ENCODE measurements at regions not wholly inside any gene's neighbourhood (a gene's known extent, or its start where the extent isn't known, plus 50 kb on each side); places are given as distances from the start of the nearest gene placed in this dataset.

DNA sequence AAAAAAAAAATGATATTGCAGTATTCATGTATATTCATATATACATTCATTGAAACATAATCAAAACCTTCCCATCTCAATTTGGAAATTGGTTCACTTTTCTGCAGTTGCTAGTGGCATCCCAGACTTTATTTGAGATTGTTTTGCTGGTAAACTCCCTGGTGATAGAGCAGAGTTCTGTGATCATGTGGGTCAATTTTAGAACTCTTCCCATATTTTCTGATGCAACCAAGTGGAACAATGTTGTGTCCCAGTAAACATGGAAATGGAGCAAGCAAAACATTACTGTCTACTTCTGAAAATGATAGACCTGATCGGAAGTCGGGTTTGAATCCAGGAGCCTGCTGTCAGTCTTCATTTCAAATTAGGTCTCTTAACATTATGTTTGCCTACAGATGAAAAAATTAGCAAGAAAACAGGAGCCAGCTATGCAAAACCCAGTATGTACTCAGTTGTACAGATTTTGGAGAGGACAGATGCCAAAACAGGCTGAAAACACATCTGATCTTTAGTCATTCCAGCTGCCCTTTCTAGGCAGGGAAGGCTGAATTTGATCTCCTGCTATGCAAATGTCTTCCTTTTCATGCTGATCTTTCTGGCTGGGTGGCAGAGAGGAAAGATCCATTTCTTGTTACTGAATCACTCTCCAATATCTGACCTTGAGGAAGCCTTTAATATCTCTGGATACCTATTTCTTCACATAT, 786.6 kb upstream of the SOX9 start:
- Mint-ChIP-seq H3K36me3 (no peaks in the 10 kb centered on the region), H3K4me1 (no peaks in the 10 kb centered on the region), H3K27ac (no peak overlapping the region), H3K4me3 (no peak overlapping the region), H3K27me3 (no peaks in the 10 kb centered on the region), H3K9me3 (no peaks in the 10 kb centered on the region)
- DNase-seq (no peak), ATAC-seq (ENCODE audit: low read depth) (no peak)
- POLR2A ChIA-PET = no interaction called here

DNA sequence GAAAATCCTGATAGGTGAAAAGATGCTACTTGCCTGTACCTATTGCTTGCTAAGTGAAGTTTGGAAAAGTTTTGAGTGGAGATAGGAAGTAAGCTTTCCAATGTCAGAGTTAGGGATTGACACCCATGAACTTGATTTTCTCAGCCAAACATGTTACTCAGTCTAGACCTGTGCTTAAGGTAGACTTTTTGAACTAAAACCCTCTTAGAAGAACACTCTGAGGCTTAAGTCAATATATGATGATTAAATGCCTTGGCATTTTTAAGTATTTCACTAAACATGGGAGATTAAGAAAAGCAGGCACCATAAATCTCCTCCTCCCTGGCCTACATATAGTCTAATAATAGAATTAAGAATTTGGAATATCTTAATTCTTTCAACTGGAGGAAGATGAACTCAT, 785.6 kb upstream of the SOX9 start:
- no peak for DNase-seq
- Mint-ChIP-seq H3K36me3 (no peaks in the 10 kb centered on the region), H3K27me3 (no peaks in the 10 kb centered on the region), H3K27ac (no peak overlapping the region), H3K4me3 (no peak overlapping the region), H3K4me1 (no peaks in the 10 kb centered on the region), H3K9me3 (no peaks in the 10 kb centered on the region)
- POLR2A ChIA-PET = no interaction called here
- ATAC-seq (ENCODE audit: low read depth) = no peak

- Mint-ChIP-seq H3K4me1 (no peaks in the 10 kb centered on the region), H3K9me3 (peaks cover 6% of the 10 kb centered on the region), H3K4me3 (no peak overlapping the region), H3K27me3 (no peaks in the 10 kb centered on the region), H3K27ac (no peak overlapping the region), H3K36me3 (no peaks in the 10 kb centered on the region)
- POLR2A ChIA-PET = no interaction called here
- no peak for DNase-seq
- no peak for ATAC-seq (ENCODE audit: low read depth)
Measured at GRCh38 chr17:71337938-71338337, 782.9 kb upstream of the SOX9 start.

DNA sequence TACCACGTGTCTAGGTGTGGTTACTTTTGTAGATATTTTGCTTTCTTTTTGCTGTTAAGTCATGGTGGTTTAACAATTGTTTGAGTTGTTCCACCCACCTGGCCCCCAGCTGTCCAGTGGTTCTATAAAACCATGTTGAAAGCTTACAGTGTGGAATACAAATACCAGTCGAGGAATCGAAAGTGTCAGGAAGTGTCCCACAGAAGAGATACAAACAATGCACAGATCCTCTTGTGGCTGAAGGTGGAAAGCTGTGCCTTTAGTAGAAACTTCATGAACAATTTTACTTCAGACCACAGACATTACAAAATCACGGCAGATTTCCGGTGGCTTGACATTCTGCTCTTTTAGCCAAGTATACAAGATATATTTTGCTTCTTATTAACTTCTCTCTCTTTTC, 782.4 kb upstream of the SOX9 start:
- no peak for ATAC-seq (ENCODE audit: low read depth)
- Mint-ChIP-seq H3K27me3 (no peaks in the 10 kb centered on the region), H3K9me3 (peaks cover 6% of the 10 kb centered on the region), H3K4me1 (no peaks in the 10 kb centered on the region), H3K4me3 (no peak overlapping the region), H3K36me3 (no peaks in the 10 kb centered on the region), H3K27ac (no peak overlapping the region)
- POLR2A ChIA-PET = no interaction called here
- DNase-seq = no peak

DNA sequence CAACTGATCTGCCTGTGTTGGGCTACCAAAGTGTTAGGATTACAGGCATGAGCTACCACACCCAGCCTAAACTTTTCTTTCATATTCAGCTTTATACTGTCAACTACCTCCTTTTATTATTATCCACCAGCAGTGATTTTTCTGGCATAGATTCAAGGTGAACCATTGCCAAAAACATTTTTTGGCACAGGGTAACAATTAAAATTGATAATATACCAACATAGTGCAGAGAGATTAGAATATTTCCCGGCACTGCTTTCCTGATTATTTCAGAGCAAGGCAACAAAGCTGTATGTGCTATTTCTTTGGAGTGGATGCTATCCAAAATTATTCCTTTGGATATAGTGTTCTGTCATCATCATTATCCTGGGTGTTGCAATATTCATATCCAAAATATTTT, 781.6 kb upstream of the SOX9 start:
- no peak overlapping the region for H3K27ac Mint-ChIP-seq
- no peaks in the 10 kb centered on the region for H3K36me3 Mint-ChIP-seq
- POLR2A ChIA-PET = no interaction called here
- no peak for DNase-seq
- H3K9me3 Mint-ChIP-seq = peaks cover 6% of the 10 kb centered on the region
- H3K4me1 Mint-ChIP-seq = no peaks in the 10 kb centered on the region
- no peak for ATAC-seq (ENCODE audit: low read depth)
- no peak overlapping the region for H3K4me3 Mint-ChIP-seq
- H3K27me3 Mint-ChIP-seq = no peaks in the 10 kb centered on the region

DNA sequence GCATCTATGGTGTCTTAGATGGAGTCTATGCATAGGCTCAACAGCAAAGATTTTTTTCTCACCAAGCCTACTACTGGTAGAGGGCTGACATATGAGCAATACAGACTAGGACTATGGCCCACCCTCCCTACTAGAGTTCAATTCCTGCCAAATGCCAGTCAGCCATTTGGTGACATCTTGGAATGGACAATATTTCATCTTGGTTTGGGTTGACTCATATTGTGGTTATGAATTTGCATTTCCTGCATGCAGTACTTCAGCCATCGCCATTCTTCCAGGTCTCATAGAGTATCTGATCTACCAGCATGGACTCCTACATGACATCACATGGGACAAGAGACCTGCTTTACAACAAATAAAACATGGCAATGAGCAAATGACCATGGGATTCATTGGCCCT, 778.1 kb upstream of the SOX9 start:
- H3K4me1 Mint-ChIP-seq = no peaks in the 10 kb centered on the region

DNA sequence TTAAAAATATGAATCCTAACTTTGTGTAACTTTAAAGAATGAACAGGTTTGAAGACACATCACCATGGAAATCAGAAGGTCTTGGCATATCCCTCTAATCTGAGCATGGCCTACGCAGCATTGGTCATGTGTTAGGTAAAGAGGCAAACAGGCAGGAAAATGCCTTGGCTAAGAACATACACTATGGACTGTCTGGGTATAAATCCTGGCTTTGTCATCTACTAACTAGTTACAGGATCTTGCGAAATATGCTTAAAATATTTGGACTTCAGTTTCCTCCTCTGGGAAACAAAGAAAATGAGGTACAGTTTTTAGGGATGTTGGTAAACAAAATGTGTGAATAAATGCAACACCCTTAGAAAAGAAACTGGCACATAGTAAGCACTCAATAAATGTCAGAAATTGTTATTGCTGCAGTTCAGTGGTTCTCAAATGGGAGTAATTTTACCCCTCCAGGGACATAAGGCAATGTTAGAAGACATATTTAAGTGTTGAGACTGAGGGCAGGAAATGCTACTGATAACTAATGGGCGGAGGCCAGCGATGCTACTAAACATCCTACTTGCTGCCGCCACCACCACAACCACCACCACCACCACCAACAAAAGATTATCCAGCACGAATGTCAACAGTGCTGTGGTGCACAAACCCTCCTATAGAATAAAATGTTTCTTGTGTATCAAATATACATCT, 770.8 kb upstream of the SOX9 start:
- Mint-ChIP-seq H3K9me3 (peaks cover 4% of the 10 kb centered on the region), H3K4me1 (no peaks in the 10 kb centered on the region)

More for the DNA sequence above, 778.1 kb upstream of the SOX9 start:
- no peaks in the 10 kb centered on the region for H3K36me3 Mint-ChIP-seq
- POLR2A ChIA-PET = no interaction called here
- peaks cover 11% of the 10 kb centered on the region for H3K9me3 Mint-ChIP-seq
- H3K4me3 Mint-ChIP-seq = no peak overlapping the region
- ATAC-seq (ENCODE audit: low read depth) = no peak
- H3K27me3 Mint-ChIP-seq = no peaks in the 10 kb centered on the region
- no peak overlapping the region for H3K27ac Mint-ChIP-seq
- DNase-seq = no peak

DNA sequence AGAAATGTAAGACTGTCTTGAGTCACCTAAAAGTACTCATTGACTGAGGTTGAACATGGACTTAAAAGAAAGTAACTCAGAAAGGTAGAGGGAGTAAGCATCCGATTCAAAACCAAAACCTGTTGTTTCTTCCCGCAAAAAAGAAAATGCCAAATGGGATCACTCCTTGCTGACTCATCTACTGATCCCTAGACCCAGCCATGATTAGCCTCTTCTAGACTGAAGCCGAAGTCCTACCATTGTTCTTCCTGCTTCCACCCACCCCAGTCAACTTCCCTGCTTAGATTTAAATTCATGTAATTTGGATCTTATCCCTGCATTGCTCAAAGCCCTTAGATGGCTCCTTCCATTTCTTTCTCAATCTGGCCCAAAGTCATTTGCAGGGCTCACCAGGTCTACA, 760.5 kb upstream of the SOX9 start:
- Mint-ChIP-seq H3K27me3 (no peaks in the 10 kb centered on the region), H3K9me3 (peaks cover 12% of the 10 kb centered on the region), H3K4me3 (no peak overlapping the region), H3K4me1 (no peaks in the 10 kb centered on the region), H3K36me3 (no peaks in the 10 kb centered on the region), H3K27ac (no peak overlapping the region)
- ATAC-seq (ENCODE audit: low read depth) = no peak
- POLR2A ChIA-PET = no interaction called here
- no peak for DNase-seq

More for the DNA sequence above, 770.8 kb upstream of the SOX9 start:
- DNase-seq = no peak
- no peak overlapping the region for H3K4me3 Mint-ChIP-seq
- POLR2A ChIA-PET = no interaction called here
- no peaks in the 10 kb centered on the region for H3K27me3 Mint-ChIP-seq
- no peak overlapping the region for H3K27ac Mint-ChIP-seq
- no peaks in the 10 kb centered on the region for H3K36me3 Mint-ChIP-seq
- no peak for ATAC-seq (ENCODE audit: low read depth)

GRCh38 chr17:71361656-71362450, 759.0 kb upstream of the SOX9 start:
- no peak overlapping the region for H3K27ac Mint-ChIP-seq
- no peaks in the 10 kb centered on the region for H3K36me3 Mint-ChIP-seq
- H3K27me3 Mint-ChIP-seq = no peaks in the 10 kb centered on the region
- DNase-seq (no peak), ATAC-seq (ENCODE audit: low read depth) (no peak)
- H3K9me3 Mint-ChIP-seq = peaks cover 14% of the 10 kb centered on the region
- H3K4me1 Mint-ChIP-seq = no peaks in the 10 kb centered on the region
- H3K4me3 Mint-ChIP-seq = no peak overlapping the region
- POLR2A ChIA-PET = no interaction called here

DNA sequence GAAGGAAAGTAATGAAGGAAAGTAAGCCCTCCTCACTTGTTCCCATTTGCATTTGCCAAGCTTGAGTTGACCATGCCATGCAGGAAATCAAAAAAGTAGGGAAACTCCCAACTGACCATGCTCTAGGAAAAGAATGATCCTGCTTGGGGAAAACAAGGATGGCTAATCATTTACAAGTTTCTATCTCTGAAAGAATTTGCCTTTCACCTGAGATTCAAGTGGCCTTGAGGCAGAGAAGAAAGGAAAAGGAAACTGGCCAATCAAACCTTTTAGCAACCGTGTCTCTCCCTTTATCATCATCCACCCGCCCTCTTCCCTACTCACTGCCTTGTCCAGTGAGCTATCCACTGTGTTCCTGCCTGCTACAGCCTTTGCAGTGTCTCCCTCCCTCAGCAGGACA, 757.2 kb upstream of the SOX9 start:
- DNase-seq (no peak), ATAC-seq (ENCODE audit: low read depth) (no peak)
- Mint-ChIP-seq H3K4me3 (no peak overlapping the region), H3K9me3 (peaks cover 15% of the 10 kb centered on the region), H3K36me3 (no peaks in the 10 kb centered on the region), H3K4me1 (no peaks in the 10 kb centered on the region), H3K27ac (no peak overlapping the region), H3K27me3 (no peaks in the 10 kb centered on the region)
- POLR2A ChIA-PET = no interaction called here

DNA sequence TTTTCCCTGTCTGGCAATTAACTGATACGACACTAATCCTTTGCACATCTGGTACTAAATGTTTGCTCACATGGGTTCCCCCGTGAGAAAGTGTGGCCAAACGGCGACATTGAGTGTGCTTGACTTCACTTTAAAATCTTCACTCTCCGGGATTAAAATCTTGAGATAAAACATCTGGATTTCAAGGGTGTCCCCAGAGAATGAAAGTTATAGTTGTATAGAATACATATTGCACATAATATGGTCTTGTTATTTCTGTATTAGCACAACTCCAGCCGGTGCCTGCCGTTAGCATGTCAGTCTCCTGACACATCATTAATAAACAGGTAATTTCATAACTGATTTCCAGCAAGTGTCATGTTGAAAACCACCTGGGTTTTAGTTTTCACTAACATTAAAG, 749.0 kb upstream of the SOX9 start:
- Mint-ChIP-seq H3K4me3 (no peak overlapping the region), H3K36me3 (no peaks in the 10 kb centered on the region), H3K27me3 (no peaks in the 10 kb centered on the region), H3K9me3 (peaks cover 5% of the 10 kb centered on the region), H3K4me1 (no peaks in the 10 kb centered on the region), H3K27ac (no peak overlapping the region)
- DNase-seq (no peak), ATAC-seq (ENCODE audit: low read depth) (no peak)
- POLR2A ChIA-PET = no interaction called here

DNA sequence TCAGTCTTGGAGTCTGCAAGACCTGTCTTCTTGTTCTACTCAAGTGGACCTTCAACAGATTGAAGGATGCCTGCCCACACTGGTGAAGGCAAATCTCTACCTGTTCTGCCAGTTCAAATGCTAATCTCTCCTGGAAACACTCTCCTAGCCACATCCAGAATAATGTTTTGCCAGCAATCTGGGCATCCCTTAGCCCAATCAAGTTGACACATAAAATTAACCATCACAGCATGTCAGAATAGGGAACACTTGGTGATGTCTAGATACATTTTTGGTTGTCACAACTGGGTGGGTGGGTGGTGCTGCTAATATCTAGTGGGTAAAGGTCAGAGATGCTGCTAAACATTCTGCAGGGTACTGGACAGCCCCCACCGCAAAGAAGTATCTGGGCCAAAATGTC, 744.9 kb upstream of the SOX9 start:
- no peak overlapping the region for H3K27ac Mint-ChIP-seq

DNA sequence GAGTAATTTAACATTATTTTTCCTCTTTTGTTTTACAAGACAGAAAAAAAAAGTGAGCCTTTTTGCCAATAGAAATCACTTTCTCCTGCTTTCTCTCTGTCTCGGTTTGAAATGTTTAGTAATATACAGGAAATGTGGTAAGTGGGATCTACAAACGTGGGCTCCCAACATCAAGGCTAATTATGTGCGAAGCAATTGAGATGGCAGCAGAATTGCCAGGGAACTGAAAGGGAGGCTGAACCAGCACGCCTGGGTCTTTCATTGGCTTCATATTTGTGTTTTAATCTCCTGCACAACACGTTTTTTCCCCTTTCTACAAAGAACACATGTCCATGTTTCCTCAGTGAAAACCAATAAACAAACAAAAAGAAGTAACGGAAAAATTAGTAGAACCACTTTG, 743.9 kb upstream of the SOX9 start:
- Mint-ChIP-seq H3K36me3 (no peaks in the 10 kb centered on the region), H3K4me3 (no peak overlapping the region), H3K27ac (no peak overlapping the region), H3K9me3 (peaks cover 6% of the 10 kb centered on the region), H3K4me1 (no peaks in the 10 kb centered on the region), H3K27me3 (no peaks in the 10 kb centered on the region)
- POLR2A ChIA-PET = no interaction called here
- no peak for ATAC-seq (ENCODE audit: low read depth)
- DNase-seq = no peak

More for the DNA sequence above, 744.9 kb upstream of the SOX9 start:
- no peak for ATAC-seq (ENCODE audit: low read depth)
- no peak overlapping the region for H3K4me3 Mint-ChIP-seq
- no peaks in the 10 kb centered on the region for H3K4me1 Mint-ChIP-seq
- POLR2A ChIA-PET = no interaction called here
- H3K9me3 Mint-ChIP-seq = peaks cover 6% of the 10 kb centered on the region
- no peak for DNase-seq
- H3K27me3 Mint-ChIP-seq = no peaks in the 10 kb centered on the region
- no peaks in the 10 kb centered on the region for H3K36me3 Mint-ChIP-seq

- Mint-ChIP-seq H3K36me3 (no peaks in the 10 kb centered on the region), H3K4me3 (no peak overlapping the region), H3K4me1 (no peaks in the 10 kb centered on the region), H3K27ac (no peak overlapping the region), H3K9me3 (peaks cover 6% of the 10 kb centered on the region), H3K27me3 (no peaks in the 10 kb centered on the region)
- ATAC-seq (ENCODE audit: low read depth) (no peak), DNase-seq (no peak)
- POLR2A ChIA-PET = no interaction called here
Measured at GRCh38 chr17:71378036-71378435, 742.8 kb upstream of the SOX9 start.
